HG03442 (cell line): ENCODE measurements at regions not wholly inside any gene's neighbourhood (a gene's known extent, or its start where the extent isn't known, plus 50 kb on each side); places are given as distances from the start of the nearest gene placed in this dataset.

Source experiments
- ATAC-seq: cut with Tn5 transposase; IDR thresholded peaks from one replicate; pipeline ENCODE4 v1.9.1; 2021; ENCODE audit warnings: mild to moderate bottlenecking, moderate library complexity; ENCODE audit not compliant: unreplicated experiment

DNA sequence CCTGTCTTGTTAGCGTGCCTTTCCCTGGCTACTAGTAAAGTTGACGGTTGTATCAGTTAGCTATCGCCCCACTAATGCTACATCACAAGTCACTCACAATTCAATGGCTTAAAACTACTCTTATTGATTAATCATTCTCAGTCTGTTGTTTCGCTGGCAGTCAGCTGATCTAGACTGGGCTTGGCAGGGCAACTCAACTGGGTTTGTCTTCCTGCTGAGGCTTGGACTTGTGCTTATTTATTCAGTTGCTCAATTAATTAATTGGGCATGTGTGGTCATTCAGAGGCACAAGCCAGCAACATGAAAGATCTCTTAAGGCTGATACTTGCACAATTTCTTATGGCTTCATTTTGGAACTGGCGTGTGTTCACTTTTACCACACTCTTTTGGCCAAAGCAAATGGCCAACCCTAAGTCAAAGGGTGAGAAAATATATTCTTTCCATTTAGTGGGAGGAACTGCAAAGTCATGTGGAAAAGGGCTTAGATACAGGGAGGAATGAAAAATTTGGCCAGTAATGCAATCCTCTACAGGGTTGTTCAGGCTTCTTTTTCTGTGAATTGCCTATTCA, 333.5 kb downstream of the GPR37 start:
- ATAC-seq: no peak

DNA sequence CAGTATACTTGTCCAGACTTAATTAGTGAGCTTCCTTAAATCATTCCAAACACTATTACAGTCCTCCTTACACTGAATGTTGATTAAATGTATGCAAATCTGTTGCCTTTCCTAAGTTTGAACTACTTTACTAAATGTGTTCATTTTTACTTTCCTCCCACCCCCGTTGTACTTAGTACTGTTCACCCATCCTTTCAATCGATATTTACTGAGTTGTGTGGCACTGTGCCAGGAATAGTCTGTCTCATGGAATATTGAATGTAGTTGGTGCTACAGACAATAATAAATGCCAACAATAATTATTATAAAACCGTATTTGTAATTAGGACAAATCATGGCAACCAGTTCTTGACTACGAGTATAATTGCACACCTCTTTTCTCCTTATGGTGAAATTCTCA, 335.7 kb downstream of the GPR37 start:
- no peak for ATAC-seq

DNA sequence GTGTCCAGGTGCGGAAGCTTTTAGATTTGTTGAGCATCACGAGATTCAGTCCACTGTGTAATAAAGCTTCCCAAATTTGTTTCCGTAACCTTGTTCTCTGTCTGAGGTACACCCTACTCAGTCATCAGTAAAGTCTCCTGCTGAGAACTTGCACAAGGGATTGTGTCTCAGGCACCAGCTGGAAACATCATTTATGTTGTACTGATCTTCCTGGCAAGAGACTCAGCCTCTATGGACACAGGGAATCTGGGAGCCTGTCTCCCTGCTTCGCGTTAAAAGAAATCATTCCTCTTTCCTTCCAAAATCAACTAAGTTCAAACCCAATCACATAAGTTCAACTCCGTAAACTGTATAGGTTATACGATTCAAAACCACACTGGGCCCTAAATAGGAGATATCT, 336.8 kb downstream of the GPR37 start:
- ATAC-seq: no peak

DNA sequence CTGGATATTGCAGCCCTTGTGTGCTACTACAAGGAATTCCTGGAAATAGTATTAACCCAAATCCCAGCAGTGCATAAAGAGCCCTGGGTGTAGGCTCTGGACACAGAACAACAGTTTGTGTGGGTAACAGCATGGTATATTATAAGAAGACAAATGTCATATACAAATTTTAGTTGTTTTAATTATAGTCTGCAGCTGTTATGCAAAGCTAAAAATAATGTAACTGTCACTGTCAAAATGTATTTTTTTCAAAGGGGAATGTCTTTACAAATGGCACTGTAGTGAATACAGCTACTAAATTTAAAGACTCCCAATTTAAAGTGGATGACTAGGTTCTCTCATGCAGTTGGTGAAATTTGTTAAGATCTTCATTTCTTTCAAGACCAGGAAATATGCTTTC, 339.0 kb downstream of the GPR37 start:
- no peak for ATAC-seq

- no peak for ATAC-seq
These were observed 341.7 kb downstream of the GPR37 start for GRCh38 chr7:124423863-124424262.

GRCh38 chr7:124422081-124422480, 343.5 kb downstream of the GPR37 start:
- no peak for ATAC-seq

DNA sequence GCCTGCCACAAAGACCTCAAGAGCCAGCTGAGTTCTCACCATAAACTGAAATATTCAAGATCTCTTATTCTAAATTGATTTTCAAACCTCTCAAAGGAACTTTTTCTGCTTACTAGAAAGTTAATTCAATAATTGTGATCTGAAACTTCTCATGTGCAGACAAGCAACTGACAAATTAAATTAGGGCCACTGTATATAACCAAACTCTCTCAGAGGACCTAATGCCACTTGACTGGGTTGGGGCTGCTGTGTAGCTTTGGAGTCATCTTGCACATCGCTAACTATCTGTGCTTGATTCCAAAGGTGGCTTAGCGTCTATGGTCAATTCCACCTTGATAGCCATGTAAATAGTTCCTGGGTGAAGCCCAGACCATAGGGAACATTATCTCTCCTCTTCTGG, 345.2 kb downstream of the GPR37 start:
- no peak for ATAC-seq

DNA sequence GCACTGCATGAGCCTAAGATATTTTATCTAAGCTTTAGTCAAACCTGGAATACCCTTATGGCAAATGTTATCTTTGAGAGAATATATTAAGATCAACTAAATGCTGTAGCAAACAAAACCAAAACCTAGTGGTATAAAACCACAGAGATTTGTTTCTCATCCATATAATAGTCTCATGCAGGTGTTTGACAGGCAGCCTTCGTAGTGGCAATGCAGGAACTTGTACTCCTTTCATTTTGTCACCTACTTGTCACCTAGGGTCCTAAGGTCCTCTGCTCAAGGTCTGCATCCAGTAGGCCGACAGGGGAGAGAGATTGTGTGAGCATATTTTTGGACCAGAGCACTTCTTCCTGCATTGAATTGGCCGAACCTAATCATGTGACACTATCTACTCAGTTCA, 352.6 kb downstream of the GPR37 start:
- no peak for ATAC-seq

DNA sequence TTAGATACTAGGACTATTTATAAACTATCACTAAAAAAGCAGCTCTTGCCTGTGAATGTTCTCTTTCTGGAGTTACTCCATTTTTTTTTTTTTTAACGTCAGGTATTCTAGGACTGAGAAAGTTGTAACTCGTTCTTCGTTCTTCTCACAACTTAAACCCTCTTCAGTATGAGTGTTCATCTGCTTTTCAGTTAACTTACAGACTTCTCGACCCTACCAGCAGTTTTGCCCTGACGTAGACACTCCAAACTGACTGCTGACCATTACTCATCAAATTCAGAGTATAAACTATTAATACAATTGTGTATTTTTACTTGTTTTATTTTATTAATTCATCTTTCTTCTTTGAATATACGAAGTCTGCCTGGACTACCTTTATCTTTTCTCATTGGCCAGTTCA, 353.1 kb downstream of the GPR37 start:
- ATAC-seq: no peak

DNA sequence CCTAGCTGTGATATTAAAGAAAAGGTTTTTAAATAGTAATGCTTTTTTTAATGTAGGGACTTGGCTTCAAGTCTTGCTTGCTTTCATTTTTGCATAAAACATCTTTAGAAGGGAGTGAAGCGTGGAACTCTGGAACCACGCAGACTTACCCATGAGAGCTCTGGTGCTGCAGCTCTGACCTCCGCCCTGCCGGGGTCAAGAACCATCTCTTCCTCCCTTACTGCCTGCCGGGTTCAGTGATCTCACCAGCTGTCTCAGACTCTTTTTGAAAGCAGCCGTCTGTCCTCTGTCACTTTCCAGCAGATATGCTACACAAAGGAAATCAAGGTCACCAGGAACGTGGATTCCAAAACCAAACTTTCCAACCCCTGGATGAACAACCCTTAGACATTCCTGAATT, 353.8 kb downstream of the GPR37 start:
- no peak for ATAC-seq

DNA sequence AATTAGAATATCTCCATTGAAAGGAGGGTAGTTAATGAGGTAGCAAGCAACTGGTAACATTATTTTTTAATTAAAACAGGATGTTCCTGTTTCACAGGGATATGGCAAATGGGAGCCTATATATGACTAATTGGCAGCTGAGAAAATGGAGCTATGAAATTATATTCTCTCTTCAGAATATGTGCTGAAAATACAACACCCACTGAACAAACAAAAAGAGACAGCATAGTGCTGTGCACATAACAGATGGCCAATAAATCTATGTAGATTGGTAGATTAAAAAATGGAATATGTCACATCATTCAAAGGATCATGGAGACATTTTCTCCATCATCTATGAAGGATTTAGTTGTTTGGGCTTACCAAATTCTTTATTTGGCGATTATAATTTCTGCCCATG, 362.0 kb downstream of the GPR37 start:
- no peak for ATAC-seq

- no peak for ATAC-seq
These were observed 362.5 kb downstream of the GPR37 start for GRCh38 chr7:124403112-124403511.

DNA sequence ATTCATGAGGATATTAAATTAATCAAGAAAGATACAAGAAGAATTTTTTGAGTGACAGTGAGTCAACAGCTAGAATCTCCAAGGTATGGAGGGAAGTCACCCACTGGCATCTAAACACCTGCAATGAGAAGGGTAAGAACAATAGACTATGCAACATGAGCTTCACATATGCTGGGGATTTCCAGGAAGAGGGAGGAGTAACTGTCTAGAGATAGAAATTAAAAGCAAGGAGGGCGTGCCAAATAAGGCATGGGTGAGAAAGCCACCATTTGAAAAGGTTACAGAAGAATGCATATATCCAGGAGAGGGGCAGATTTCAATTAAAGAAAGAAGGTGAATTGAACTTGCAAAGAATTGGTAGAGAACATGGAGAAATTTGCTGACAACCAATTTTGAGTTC, 365.7 kb downstream of the GPR37 start:
- ATAC-seq: peak; percentile 64

GRCh38 chr7:124398937-124399552, 366.2 kb upstream of the TMEM229A start:
- no peak for ATAC-seq

GRCh38 chr7:124397134-124397533, 364.3 kb upstream of the TMEM229A start:
- ATAC-seq: no peak

- ATAC-seq: no peak
These were observed 357.4 kb upstream of the TMEM229A start for GRCh38 chr7:124390301-124390700.

GRCh38 chr7:124388751-124389150, 355.9 kb upstream of the TMEM229A start:
- ATAC-seq: no peak

- no peak for ATAC-seq
These were observed 354.2 kb upstream of the TMEM229A start for GRCh38 chr7:124387056-124387455.

DNA sequence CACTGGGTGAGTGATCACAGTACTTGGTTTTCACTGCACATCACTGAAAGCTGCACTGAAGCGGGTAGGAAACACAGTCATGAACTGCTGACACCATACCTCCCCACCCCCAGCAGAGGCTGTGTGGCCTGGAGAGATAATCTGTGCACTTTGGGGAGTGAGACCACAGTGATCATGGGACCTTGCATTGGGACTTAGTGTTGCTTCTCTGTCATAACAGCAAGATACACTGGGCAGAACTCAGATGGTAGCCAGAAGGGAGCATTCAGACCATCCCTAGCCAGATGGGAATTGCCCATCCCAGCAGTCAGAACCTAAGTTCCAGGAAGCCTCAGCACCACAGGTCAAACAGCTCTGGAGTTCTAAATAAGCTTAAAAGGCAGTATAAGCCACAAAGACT, 346.4 kb upstream of the TMEM229A start:
- ATAC-seq: no peak

DNA sequence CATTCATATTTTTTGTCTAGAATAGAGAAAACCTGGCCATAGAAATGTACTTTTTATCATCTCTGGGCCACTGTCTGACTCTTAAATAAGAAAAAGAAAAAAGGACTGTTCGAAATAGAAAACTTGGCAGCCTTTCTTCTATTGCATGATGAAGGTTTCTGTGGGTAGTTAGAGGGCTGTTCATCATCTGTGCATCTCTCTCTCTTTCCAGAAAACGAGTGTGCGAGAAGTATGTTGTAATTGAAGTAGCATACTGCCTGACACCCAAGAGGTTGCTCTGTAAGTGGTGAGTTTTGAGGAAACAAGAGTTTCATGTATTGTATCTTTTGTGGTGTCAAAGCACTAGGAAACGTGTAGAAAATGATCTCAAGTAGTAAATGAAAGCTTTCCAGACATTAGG, 343.2 kb upstream of the TMEM229A start:
- ATAC-seq: no peak

- no peak for ATAC-seq
These were observed 342.5 kb upstream of the TMEM229A start for GRCh38 chr7:124375391-124375790.

GRCh38 chr7:124369310-124369709, 336.4 kb upstream of the TMEM229A start:
- no peak for ATAC-seq

DNA sequence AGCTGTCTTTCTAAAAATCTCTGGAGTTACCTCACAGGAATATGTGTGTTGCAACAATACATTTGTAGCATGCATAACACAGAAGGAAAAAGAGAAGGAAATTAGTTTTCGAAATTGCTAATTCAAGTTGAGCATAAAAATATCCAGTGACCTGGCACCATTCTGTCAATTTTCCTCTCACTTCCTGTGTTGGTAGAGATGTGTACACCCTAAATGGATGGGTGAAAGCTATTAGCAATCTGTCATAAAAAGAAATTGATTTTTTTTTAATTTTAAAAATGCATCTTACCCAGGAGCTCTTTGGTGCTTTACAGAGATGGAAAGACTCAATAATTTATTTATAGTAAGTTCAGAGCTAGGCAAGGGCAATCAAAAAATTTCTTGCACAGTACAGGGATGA, 333.3 kb upstream of the TMEM229A start:
- ATAC-seq: no peak
